MCF 10A (cell line): ENCODE measurements at regions not wholly inside any gene's neighbourhood (a gene's known extent, or its start where the extent isn't known, plus 50 kb on each side); places are given as distances from the start of the nearest gene placed in this dataset.

Source experiments
- BruUV-seq: library from RNA; stranded (reverse); fragments of 400-500 nt; replicated peaks from 2 replicates; lab custom pipeline; 2021; lab: Mats Ljungman, UMichigan
- CTCF ChIA-PET: fragments of 300-600 bp; sonication (Branson Sonifier 250); formaldehyde crosslinking; extraction: SDS; loops from one replicate; lab custom pipeline; 2021; ENCODE audit warnings: antibody characterized with exemption, inconsistent platforms; lab: Yijun Ruan, JAX
- POLR2A ChIA-PET: fragments of 300-600, 350-650 bp; sonication (Branson Sonifier 250); formaldehyde crosslinking; extraction: SDS; loops from one replicate; lab custom pipeline; 2020; ENCODE audit warnings: antibody characterized with exemption, inconsistent platforms; lab: Yijun Ruan, JAX
- DNase-seq: peaks from one replicate; pipeline ENCODE4 v3.0.0-alpha.2; 2018; ENCODE audit not compliant: unreplicated experiment
- H3K27ac Mint-ChIP-seq: one replicate; pipeline ENCODE4 v1.8.0; 2022; ENCODE audit warnings: mild to moderate bottlenecking, low read depth, mixed read lengths; ENCODE audit not compliant: unreplicated experiment
- H3K27me3 Mint-ChIP-seq: one replicate; pipeline ENCODE4 v1.8.0; 2022; ENCODE audit warnings: mixed read lengths; ENCODE audit not compliant: insufficient read depth, unreplicated experiment
- H3K36me3 Mint-ChIP-seq: one replicate; pipeline ENCODE4 v1.8.0; 2022; ENCODE audit warnings: mild to moderate bottlenecking, moderate library complexity, mixed read lengths; ENCODE audit not compliant: insufficient read depth, unreplicated experiment
- H3K4me1 Mint-ChIP-seq: one replicate; pipeline ENCODE4 v1.8.0; 2022; ENCODE audit warnings: mixed read lengths; ENCODE audit not compliant: insufficient read depth, unreplicated experiment
- H3K4me3 Mint-ChIP-seq: one replicate; pipeline ENCODE4 v1.8.0; 2022; ENCODE audit warnings: mild to moderate bottlenecking, moderate library complexity, mixed read lengths; ENCODE audit not compliant: unreplicated experiment
- H3K9me3 Mint-ChIP-seq: one replicate; pipeline ENCODE4 v1.8.0; 2022; ENCODE audit warnings: mixed read lengths; ENCODE audit not compliant: unreplicated experiment
- intact Hi-C: fragments of 100-400 bp; cut with micrococcal nuclease; formaldehyde crosslinking; loops from 2 replicates; pipeline ENCODE4 v1.14.1; 2022
- TF ChIP-seq, protein P1 (sequence below): fragments of 200-600 bp; IDR thresholded peaks from one replicate; pipeline ENCODE4 v1.8.0; 2022; ENCODE audit warnings: antibody characterized with exemption, mild to moderate bottlenecking; ENCODE audit not compliant: unreplicated experiment

DNA sequence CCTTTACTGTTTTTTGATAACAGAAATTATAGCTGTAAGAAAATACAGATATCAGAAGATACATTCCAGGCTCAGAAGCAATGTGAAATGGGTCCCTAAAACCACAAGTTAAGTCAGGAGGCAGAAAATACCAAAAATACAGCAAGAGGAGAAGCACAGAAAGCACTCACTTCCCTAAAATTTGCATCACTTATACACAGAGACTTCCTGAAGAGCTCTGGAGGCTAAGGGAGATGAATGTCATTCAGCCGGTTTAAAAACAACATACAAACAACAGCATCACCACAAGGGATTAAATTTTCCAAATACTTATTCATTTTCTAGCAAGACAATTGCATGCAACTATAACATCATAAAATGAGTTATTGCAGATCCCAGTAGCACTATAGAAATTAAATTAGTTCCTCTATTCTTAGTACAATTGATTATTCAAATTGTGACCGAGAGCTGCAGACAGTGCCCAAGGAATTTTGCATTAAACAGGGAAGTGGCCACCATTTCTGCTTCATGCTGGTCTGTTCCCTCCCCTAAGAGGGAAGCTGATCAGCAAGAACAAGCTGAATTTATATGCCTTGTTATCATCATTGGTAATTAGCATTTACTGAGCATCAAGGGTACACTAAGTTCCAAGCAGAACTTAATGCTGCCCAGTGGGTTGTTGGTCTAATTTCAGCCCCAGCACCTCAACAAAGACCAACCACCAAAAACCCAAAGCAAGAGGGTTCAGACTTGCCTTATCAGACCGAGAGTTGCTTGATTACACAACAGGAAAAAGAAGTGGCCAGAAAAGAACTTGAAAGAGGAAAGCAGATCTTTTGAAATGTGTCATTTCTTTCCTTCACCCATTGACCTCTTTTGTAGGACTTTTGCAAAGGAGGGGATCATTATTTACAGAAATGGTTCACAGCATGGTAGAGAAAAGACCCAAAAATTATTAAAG is 140.7 kb downstream of the KCTD12 start:
- H3K36me3 Mint-ChIP-seq: no peaks in the 10 kb centered on the region
- no peak overlapping the region for H3K27ac Mint-ChIP-seq
- no peak overlapping the region for H3K4me3 Mint-ChIP-seq
- no peaks in the 10 kb centered on the region for H3K27me3 Mint-ChIP-seq
- H3K9me3 Mint-ChIP-seq: no peaks in the 10 kb centered on the region
- H3K4me1 Mint-ChIP-seq: no peaks in the 10 kb centered on the region
- no TSS peak for BruUV-seq
- no peak for DNase-seq
- TF ChIP-seq, protein P1, sequence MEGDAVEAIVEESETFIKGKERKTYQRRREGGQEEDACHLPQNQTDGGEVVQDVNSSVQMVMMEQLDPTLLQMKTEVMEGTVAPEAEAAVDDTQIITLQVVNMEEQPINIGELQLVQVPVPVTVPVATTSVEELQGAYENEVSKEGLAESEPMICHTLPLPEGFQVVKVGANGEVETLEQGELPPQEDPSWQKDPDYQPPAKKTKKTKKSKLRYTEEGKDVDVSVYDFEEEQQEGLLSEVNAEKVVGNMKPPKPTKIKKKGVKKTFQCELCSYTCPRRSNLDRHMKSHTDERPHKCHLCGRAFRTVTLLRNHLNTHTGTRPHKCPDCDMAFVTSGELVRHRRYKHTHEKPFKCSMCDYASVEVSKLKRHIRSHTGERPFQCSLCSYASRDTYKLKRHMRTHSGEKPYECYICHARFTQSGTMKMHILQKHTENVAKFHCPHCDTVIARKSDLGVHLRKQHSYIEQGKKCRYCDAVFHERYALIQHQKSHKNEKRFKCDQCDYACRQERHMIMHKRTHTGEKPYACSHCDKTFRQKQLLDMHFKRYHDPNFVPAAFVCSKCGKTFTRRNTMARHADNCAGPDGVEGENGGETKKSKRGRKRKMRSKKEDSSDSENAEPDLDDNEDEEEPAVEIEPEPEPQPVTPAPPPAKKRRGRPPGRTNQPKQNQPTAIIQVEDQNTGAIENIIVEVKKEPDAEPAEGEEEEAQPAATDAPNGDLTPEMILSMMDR: no peak
- ChIA-PET POLR2A (interaction anchor here (0.7 to 1.1 kb wide), 2 partner anchors 13 to 14 kb away, joined by 3 read pairs; no protein-coding TSS in a partner anchor), CTCF (no interaction called here)
- intact Hi-C loops: no loop called here

DNA sequence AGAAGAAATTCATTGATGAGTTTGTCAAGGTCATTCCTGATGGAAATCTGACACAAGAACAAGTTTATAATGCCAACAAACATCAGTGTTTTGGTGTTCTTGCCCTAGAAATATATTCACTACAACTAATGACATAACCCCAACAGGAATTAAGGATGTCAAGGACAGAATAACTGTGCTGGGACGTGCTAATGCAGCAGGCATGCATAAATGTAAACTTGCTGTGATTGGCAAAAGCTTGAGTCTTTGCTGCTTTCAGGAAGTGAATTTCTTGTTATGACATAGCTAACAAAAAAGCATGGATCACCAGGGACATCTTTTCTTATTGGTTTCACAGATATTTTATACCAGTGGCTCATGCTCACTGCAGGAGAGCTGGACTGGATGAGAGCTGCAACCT is 144.6 kb downstream of the KCTD12 start:
- H3K27me3 Mint-ChIP-seq: no peaks in the 10 kb centered on the region
- no peak overlapping the region for H3K27ac Mint-ChIP-seq
- no peak for DNase-seq
- H3K36me3 Mint-ChIP-seq: no peaks in the 10 kb centered on the region
- H3K9me3 Mint-ChIP-seq: no peaks in the 10 kb centered on the region
- no peaks in the 10 kb centered on the region for H3K4me1 Mint-ChIP-seq
- intact Hi-C loops: no loop called here
- H3K4me3 Mint-ChIP-seq: no peak overlapping the region
- BruUV-seq: no TSS peak
- ChIA-PET POLR2A (no interaction called here), CTCF (no interaction called here)
- TF ChIP-seq, protein P1: no peak

DNA sequence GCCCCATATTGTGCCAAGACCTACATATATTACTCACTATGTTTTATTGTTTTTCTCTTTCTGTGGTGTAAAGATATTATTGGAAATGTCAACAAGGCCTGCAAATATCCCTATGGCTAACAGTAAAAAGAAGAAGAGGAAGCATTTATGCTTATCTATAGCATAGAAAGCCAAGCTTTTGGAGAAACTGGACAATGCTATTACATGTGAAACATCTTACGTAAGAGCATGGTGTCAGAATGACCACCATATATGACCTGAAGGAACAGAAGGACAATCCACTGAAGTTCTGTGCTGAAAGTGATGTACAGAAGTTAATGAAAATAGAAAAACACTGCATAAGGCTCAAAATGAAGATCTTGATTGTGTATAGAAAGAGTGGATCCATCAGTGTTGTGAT is 145.2 kb downstream of the KCTD12 start:
- H3K27ac Mint-ChIP-seq: no peak overlapping the region
- BruUV-seq: no TSS peak
- intact Hi-C loops: no loop called here
- no peaks in the 10 kb centered on the region for H3K36me3 Mint-ChIP-seq
- ChIA-PET POLR2A (no interaction called here), CTCF (no interaction called here)
- TF ChIP-seq, protein P1: no peak
- no peak overlapping the region for H3K4me3 Mint-ChIP-seq
- H3K9me3 Mint-ChIP-seq: no peaks in the 10 kb centered on the region
- DNase-seq: no peak
- no peaks in the 10 kb centered on the region for H3K27me3 Mint-ChIP-seq
- H3K4me1 Mint-ChIP-seq: no peaks in the 10 kb centered on the region

DNA sequence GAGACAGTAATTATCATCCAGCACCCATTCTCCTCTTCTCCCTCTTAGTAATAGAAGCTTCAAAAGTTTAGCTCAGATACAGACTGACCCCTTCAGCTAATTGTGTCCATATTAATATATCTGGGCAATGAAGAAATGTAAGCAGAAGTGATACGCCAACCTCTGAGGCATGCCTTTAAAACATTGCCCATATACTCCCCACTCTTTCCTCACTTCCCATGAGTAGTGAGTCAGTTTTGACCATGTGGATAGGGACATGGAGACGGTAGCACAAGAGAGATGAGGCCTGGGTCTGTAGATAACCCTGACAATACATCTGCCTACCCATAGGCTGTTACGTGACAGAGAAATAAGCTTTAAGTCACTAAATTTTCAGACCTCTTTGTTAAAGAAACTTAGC is 147.6 kb downstream of the KCTD12 start:
- no peak overlapping the region for H3K4me3 Mint-ChIP-seq
- CTCF ChIA-PET: no interaction called here
- POLR2A ChIA-PET: no interaction called here
- TF ChIP-seq, protein P1: no peak
- no peaks in the 10 kb centered on the region for H3K36me3 Mint-ChIP-seq
- intact Hi-C loops: no loop called here
- no TSS peak for BruUV-seq
- no peaks in the 10 kb centered on the region for H3K9me3 Mint-ChIP-seq
- no peak for DNase-seq
- H3K27ac Mint-ChIP-seq: no peak overlapping the region
- H3K27me3 Mint-ChIP-seq: no peaks in the 10 kb centered on the region
- H3K4me1 Mint-ChIP-seq: no peaks in the 10 kb centered on the region
